ENCODE measurements at regions not wholly inside any gene's neighbourhood (a gene's known extent, or its start where the extent isn't known, plus 50 kb on each side); places are given as distances from the start of the nearest gene placed in this dataset.

GRCh38 chr3:73718326-73719110, 93.8 kb upstream of the PDZRN3 start:
- TF ChIP-seq CTCF (conservative IDR thresholded peaks at IDR 0.05), result no peak
- TF ChIP-seq ZFX (IDR thresholded peaks at IDR 0.05), result no peak

All from C4-2B (cell line).